ENCODE measurements at regions not wholly inside any gene's neighbourhood (a gene's known extent, or its start where the extent isn't known, plus 50 kb on each side); places are given as distances from the start of the nearest gene placed in this dataset.

GRCh38 chr10:29946953-29947700, 112.3 kb downstream of the JCAD start:
- Mint-ChIP-seq H3K36me3 (ENCODE audit: low read depth) (no peaks in the 10 kb centered on the region), H3K4me1 (peaks cover 3% of the 10 kb centered on the region), H3K9me3 (no peaks in the 10 kb centered on the region), H3K27ac (no peak overlapping the region), H3K4me3 (no peak overlapping the region), H3K27me3 (peaks cover 2% of the 10 kb centered on the region)
- DNase-seq, result no peak
- intact Hi-C loops (cut with micrococcal nuclease), result no loop called here

DNA sequence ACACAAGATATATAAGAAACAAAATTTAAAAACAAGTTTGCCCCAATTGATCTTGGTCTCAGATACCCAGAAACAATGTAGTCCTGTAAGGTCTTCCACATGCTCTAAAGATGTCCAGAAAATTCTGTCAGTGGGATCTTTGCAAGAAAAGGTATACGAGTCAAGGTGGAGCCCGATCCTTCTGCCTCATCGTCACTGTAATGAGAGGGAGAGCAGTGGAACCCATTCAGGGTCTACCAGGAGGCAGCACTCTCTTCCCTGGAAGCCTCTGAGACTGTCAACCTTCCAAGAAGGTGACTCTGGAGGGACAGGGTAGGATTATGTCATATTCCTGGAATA, 112.8 kb downstream of the JCAD start:
- H3K9me3 Mint-ChIP-seq, result no peaks in the 10 kb centered on the region

DNA sequence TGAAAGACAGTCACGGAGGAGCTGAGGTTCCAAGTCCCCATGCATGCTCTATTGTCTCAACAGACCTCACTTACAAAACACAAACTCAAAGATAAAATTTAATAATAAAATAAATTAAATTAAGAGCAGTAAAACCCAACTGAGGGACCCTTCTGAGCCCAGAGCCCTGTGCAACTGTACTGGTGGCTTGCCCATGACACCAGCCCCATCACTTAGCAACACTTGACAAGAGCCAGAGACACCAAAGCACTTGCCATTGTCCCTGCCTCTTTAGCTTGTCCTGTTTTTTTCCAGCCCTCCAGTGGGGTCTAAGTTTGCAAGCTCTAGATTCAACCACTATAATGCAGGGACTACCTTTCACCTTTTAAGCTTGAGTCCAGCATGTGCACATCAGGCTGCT, 117.9 kb downstream of the JCAD start:
- Mint-ChIP-seq H3K4me1 (no peaks in the 10 kb centered on the region), H3K36me3 (ENCODE audit: low read depth) (no peaks in the 10 kb centered on the region), H3K27ac (no peak overlapping the region), H3K4me3 (no peak overlapping the region), H3K9me3 (no peaks in the 10 kb centered on the region), H3K27me3 (peaks cover 10% of the 10 kb centered on the region)
- intact Hi-C loops (cut with micrococcal nuclease), result no loop called here
- no peak for DNase-seq

More for the DNA sequence above, 112.8 kb downstream of the JCAD start:
- intact Hi-C loops (cut with micrococcal nuclease), result no loop called here
- H3K27me3 Mint-ChIP-seq, result peaks cover 2% of the 10 kb centered on the region
- no peaks in the 10 kb centered on the region for H3K36me3 Mint-ChIP-seq (ENCODE audit: low read depth)
- H3K4me1 Mint-ChIP-seq, result peaks cover 3% of the 10 kb centered on the region
- H3K4me3 Mint-ChIP-seq, result no peak overlapping the region
- DNase-seq, result no peak
- H3K27ac Mint-ChIP-seq, result no peak overlapping the region

GRCh38 chr10:29932991-29933390, 126.4 kb downstream of the JCAD start:
- H3K4me1 Mint-ChIP-seq, result no peaks in the 10 kb centered on the region

DNA sequence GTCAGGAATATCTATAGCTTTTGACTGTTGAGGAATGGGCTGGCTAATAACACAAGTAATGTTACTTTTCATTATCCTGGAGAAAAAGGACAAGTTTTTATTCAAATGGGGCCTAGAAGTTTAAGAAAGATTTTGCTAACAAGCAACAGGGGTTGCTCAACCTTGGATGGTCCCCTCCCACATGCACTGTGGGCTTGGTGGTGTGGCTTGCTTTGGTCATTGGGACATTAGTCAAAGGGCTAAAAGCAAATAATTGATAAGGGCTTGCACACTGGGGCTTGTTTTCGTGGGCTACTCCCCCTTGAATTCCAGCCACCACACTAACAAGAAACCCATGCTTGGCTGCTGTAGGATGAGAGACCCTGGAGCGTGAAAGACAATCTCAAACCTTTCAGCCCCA, 127.6 kb downstream of the JCAD start:
- H3K27ac Mint-ChIP-seq, result no peak overlapping the region
- no peaks in the 10 kb centered on the region for H3K4me1 Mint-ChIP-seq
- peaks cover 6% of the 10 kb centered on the region for H3K27me3 Mint-ChIP-seq
- H3K9me3 Mint-ChIP-seq, result peaks cover 16% of the 10 kb centered on the region
- no peaks in the 10 kb centered on the region for H3K36me3 Mint-ChIP-seq (ENCODE audit: low read depth)
- DNase-seq, result no peak
- H3K4me3 Mint-ChIP-seq, result no peak overlapping the region
- intact Hi-C loops (cut with micrococcal nuclease), result no loop called here

More at GRCh38 chr10:29932991-29933390, 126.4 kb downstream of the JCAD start:
- peaks cover 11% of the 10 kb centered on the region for H3K27me3 Mint-ChIP-seq
- H3K27ac Mint-ChIP-seq, result no peak overlapping the region
- intact Hi-C loops (cut with micrococcal nuclease), result no loop called here
- peaks cover 10% of the 10 kb centered on the region for H3K9me3 Mint-ChIP-seq
- DNase-seq, result no peak
- H3K4me3 Mint-ChIP-seq, result no peak overlapping the region
- H3K36me3 Mint-ChIP-seq (ENCODE audit: low read depth), result no peaks in the 10 kb centered on the region

DNA sequence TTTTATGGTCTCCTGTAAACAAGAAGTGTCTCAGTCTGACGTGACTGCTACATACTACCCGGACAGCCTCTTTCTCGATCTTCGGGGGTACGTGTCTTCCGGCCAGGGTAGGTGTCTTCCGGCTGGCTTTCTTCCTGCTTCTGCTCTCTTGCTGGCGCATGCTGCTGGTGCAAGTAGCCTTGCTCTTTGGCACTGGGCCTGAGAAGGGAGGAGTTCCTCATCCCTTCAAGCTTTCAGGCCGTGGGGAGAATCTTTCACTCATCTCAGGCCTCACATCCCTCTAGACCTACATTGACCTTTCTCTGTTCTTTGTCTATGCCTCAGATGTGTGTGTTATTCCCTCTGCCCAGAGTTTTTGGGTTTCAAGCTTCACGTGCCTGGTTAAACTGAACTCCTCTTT, 130.4 kb downstream of the JCAD start:
- no peaks in the 10 kb centered on the region for H3K36me3 Mint-ChIP-seq (ENCODE audit: low read depth)
- peaks cover 2% of the 10 kb centered on the region for H3K4me1 Mint-ChIP-seq
- no peak overlapping the region for H3K27ac Mint-ChIP-seq
- intact Hi-C loops (cut with micrococcal nuclease), result no loop called here
- DNase-seq, result no peak
- H3K27me3 Mint-ChIP-seq, result peaks cover 6% of the 10 kb centered on the region
- peaks cover 32% of the 10 kb centered on the region for H3K9me3 Mint-ChIP-seq
- no peak overlapping the region for H3K4me3 Mint-ChIP-seq

GRCh38 chr10:29926693-29927048, 132.7 kb downstream of the JCAD start:
- DNase-seq, result no peak
- Mint-ChIP-seq H3K4me1 (peaks cover 2% of the 10 kb centered on the region), H3K4me3 (no peak overlapping the region), H3K9me3 (peaks cover 28% of the 10 kb centered on the region), H3K36me3 (ENCODE audit: low read depth) (no peaks in the 10 kb centered on the region), H3K27me3 (peaks cover 3% of the 10 kb centered on the region), H3K27ac (no peak overlapping the region)
- intact Hi-C loops (cut with micrococcal nuclease), result no loop called here

GRCh38 chr10:29925771-29926692, 133.4 kb downstream of the JCAD start:
- intact Hi-C loops (cut with micrococcal nuclease), result no loop called here
- H3K9me3 Mint-ChIP-seq, result peaks cover 25% of the 10 kb centered on the region
- peaks cover 1% of the 10 kb centered on the region for H3K27me3 Mint-ChIP-seq
- H3K27ac Mint-ChIP-seq, result no peak overlapping the region
- no peak for DNase-seq
- H3K36me3 Mint-ChIP-seq (ENCODE audit: low read depth), result no peaks in the 10 kb centered on the region
- peaks cover 2% of the 10 kb centered on the region for H3K4me1 Mint-ChIP-seq
- H3K4me3 Mint-ChIP-seq, result no peak overlapping the region

- Mint-ChIP-seq H3K4me3 (no peak overlapping the region), H3K36me3 (ENCODE audit: low read depth) (no peaks in the 10 kb centered on the region), H3K27ac (no peak overlapping the region), H3K9me3 (peaks cover 25% of the 10 kb centered on the region), H3K27me3 (peaks cover 6% of the 10 kb centered on the region), H3K4me1 (peaks cover 2% of the 10 kb centered on the region)
- no peak for DNase-seq
- intact Hi-C loops (cut with micrococcal nuclease), result no loop called here
Measured at GRCh38 chr10:29924436-29924835, 134.9 kb downstream of the JCAD start.

DNA sequence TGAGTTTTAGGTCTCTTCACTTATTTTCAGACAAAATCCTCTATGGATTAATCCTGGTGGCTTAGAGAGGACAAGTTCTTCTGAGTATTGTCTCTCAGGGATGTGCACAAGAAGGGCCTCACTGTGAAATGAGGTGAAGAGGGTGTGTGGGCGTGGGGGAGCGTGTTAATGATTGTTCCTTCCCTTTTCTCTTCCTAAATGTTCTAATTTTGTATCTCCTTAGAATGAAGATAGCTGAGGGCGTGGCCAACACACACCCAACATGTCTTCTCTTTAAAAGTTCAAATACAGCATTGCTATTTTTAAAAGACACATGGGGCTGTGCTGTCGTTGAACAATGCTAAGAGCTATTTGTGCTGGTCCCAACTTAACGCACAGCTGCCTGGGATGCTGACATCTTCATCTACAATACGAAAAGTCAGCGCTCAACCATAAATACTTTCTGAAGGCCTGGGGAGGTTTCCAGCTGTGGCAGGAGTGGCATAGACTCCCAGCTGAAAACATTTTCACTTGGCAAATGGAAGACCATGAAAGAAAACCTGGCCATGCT, 135.9 kb downstream of the JCAD start:
- peaks cover 22% of the 10 kb centered on the region for H3K9me3 Mint-ChIP-seq
- no peaks in the 10 kb centered on the region for H3K36me3 Mint-ChIP-seq (ENCODE audit: low read depth)
- DNase-seq, result no peak
- no peak overlapping the region for H3K27ac Mint-ChIP-seq
- no peak overlapping the region for H3K4me3 Mint-ChIP-seq
- H3K27me3 Mint-ChIP-seq, result peaks cover 9% of the 10 kb centered on the region
- intact Hi-C loops (cut with micrococcal nuclease), result no loop called here
- H3K4me1 Mint-ChIP-seq, result peaks cover 2% of the 10 kb centered on the region

GRCh38 chr10:29922892-29923291, 136.5 kb downstream of the JCAD start:
- Mint-ChIP-seq H3K4me3 (no peak overlapping the region), H3K4me1 (peaks cover 2% of the 10 kb centered on the region), H3K9me3 (peaks cover 22% of the 10 kb centered on the region), H3K36me3 (ENCODE audit: low read depth) (no peaks in the 10 kb centered on the region), H3K27me3 (peaks cover 9% of the 10 kb centered on the region), H3K27ac (no peak overlapping the region)
- intact Hi-C loops (cut with micrococcal nuclease), result no loop called here
- no peak for DNase-seq

- H3K27ac Mint-ChIP-seq, result no peak overlapping the region
- peaks cover 9% of the 10 kb centered on the region for H3K27me3 Mint-ChIP-seq
- intact Hi-C loops (cut with micrococcal nuclease), result no loop called here
- H3K4me3 Mint-ChIP-seq, result no peak overlapping the region
- no peak for DNase-seq
- H3K4me1 Mint-ChIP-seq, result peaks cover 2% of the 10 kb centered on the region
- H3K36me3 Mint-ChIP-seq (ENCODE audit: low read depth), result no peaks in the 10 kb centered on the region
- H3K9me3 Mint-ChIP-seq, result peaks cover 20% of the 10 kb centered on the region
Measured at GRCh38 chr10:29922226-29922625, 137.2 kb downstream of the JCAD start.

DNA sequence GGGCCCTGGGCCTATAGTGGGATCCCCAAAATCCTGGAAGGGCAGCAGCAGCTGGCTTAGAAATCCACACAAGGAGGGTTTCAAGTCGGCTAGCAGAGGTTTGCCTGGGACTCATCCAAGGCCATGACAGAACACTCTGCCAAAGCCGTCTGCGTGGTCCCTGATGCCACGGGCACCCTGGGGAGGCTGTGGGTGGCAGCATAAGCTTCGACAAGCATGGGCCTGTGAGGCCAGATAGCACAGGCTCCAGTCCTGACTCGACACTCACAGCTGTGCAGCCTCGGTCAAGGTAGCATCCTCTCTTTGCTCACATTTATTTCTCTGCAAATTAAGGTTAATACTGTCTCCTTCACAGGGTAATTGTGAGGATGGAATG, 138.3 kb downstream of the JCAD start:
- Mint-ChIP-seq H3K9me3 (peaks cover 11% of the 10 kb centered on the region), H3K4me1 (peaks cover 2% of the 10 kb centered on the region), H3K27ac (no peak overlapping the region), H3K36me3 (ENCODE audit: low read depth) (no peaks in the 10 kb centered on the region), H3K27me3 (peaks cover 14% of the 10 kb centered on the region), H3K4me3 (no peak overlapping the region)
- DNase-seq, result no peak
- intact Hi-C loops (cut with micrococcal nuclease), result no loop called here

DNA sequence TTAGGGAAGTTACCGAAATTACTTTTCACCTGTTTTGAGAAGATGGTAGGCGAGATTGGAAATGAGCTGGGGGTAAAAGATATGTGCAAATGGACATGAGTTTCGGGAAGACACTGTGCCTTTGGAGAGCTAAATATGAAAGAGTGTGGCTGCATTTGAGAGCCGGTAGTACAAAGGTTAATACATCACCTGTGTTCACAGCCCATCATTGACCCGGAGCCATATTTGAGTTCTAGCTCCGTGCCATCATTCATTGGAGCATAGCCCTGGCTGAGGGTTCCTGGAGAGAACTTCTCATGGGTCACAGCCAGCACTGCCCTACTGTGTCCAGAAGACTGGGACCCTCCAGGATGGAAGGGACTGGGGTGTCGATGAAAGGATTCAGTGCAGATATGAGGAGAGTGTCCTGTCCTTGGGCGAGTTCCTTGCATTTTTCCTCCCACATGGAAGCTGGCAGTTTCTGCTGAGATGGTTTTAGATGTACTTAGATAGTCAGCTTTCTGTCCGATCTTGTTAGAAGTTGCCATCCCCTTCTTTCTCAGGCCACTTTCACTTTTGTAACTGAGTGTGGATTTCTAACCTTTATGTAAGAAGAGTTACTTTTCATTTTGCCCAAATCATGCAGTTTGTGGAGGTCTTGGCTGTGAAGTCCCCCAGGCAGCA, 138.8 kb downstream of the JCAD start:
- Mint-ChIP-seq H3K36me3 (ENCODE audit: low read depth) (no peaks in the 10 kb centered on the region), H3K27me3 (peaks cover 14% of the 10 kb centered on the region), H3K4me1 (no peaks in the 10 kb centered on the region), H3K4me3 (no peak overlapping the region), H3K27ac (no peak overlapping the region), H3K9me3 (peaks cover 7% of the 10 kb centered on the region)
- no peak for DNase-seq
- intact Hi-C loops (cut with micrococcal nuclease), result no loop called here

Measured in activated CD4-positive, alpha-beta T cell treated with anti-CD3 and anti-CD28 coated beads, Interleukin-2, amount 10 ng/mL, durations not matched to agents 24 days and 14 days (primary cell).